ENCODE measurements at regions not wholly inside any gene's neighbourhood (a gene's known extent, or its start where the extent isn't known, plus 50 kb on each side); places are given as distances from the start of the nearest gene placed in this dataset.
"Not testable (repeated sequence)": the region's sequence is repeated elsewhere in the genome, so short reads cannot be mapped to it uniquely, and the experiment has no call there.

DNA sequence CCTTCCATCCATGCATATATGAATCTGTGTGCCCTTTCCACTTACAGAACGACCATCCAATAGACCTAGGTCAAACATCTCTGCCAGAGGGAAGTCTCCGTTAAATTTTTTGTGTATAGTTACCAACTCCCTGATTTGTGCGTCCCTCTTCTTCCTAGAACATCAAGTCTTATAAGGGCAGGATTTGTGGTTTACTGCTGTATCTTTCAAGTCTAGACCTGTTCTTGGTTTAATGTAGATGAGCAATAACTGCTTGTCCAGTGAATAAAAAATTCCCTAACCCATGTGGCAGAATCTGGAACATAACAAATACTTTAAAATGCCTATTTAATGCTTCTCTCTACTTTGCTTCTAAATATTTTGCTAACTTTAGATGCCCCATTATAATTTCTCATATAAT is 988.8 kb downstream of the RAPGEF2 start:
- intact Hi-C loops (cut with DNase I): no loop called here
- no peak for DNase-seq (ENCODE audit: low spot score)

DNA sequence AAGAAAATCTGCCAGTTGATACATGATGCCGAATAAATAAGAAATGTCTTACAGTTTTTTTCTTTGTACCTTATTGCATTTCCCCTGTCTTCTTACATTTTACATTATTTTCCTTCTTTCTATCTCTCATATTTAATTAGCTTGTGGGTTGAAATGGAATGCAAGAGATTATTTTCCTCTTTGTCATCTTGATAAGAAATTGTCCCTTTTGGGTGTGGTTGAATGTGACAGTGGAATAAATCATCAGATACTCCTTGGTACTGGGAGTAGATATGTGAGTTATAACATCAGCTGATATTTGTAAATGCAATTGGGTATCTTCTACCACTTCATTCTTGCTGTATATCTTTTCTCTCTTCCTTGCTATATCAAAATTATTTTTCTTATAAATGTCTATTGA is 997.4 kb downstream of the RAPGEF2 start:
- DNase-seq (ENCODE audit: low spot score): no peak
- intact Hi-C loops (cut with DNase I): no loop called here

DNA sequence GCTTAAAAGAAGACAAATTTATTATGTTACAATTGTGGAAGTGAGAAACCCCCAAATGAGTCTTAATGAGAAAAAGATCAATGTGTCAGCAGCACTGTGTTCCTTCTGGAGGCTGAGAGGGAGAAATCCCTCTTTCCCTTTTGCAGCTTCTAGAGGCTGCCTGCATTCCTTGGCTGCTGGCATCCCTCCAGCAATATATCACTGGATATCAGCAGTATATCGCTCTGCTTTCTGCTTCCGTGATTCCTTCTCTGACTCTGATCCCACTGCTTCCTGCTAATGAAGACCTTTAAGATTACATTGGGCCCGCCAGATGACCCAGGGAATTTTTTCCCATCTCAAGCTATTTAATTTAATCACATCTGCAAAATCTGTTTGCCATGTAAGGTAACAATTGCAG is 1008.0 kb downstream of the RAPGEF2 start:
- intact Hi-C loops (cut with DNase I): no loop called here
- no peak for DNase-seq (ENCODE audit: low spot score)

DNA sequence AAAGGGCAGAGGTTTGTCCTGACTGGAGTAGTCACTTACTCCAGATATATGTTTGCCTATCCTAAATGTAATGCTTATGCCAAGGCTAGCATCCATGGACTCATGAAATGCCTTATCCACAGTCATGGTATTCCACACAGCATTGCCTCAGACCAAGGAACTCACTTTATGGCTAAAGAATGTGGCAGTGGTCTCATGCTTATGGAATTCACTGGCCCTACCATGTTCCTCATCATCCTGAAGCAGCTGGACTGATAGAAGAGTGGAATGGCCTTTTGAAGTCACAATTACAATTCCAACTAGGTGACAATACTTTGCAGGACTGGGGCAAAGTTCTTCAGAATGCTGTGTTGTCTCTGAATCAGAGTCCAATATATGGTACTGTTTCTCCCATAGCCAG is 1014.8 kb downstream of the RAPGEF2 start:
- intact Hi-C loops (cut with DNase I): no loop called here

DNA sequence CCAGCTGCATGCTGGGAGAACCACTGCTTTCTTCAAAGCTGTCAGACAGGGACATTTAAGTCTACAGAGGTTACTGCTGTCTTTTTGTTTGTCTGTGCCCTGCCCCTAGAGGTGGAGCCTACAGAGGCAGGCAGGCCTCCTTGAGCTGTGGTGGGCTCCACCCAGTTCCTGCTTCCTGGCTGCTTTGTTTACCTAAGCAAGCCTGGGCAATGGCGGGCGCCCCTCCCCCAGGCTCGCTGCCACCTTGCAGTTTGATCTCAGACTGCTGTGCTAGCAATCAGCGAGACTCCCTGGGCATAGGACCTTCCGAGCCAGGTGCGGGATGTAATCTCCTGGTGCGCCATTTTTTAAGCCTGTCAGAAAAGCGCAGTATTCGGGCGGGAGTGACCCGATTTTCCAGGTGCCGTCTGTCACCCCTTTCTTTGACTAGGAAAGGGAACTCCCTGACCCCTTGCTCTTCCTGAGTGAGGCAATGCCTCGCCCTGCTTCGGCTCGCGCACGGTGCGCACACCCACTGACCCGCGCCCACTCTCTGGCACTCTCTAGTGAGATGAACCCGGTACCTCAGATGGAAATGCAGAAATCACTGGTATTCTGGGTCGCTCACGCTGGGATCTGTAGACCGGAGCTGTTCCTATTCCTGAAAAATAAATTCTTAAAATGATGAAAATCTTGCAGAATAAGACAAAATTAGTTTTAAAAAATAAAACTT is 1022.9 kb downstream of the RAPGEF2 start:
- intact Hi-C loops (cut with DNase I); DNase-seq (ENCODE audit: low spot score): not testable (repeated sequence)

More for the DNA sequence above, 1014.8 kb downstream of the RAPGEF2 start:
- DNase-seq (ENCODE audit: low spot score): no peak

DNA sequence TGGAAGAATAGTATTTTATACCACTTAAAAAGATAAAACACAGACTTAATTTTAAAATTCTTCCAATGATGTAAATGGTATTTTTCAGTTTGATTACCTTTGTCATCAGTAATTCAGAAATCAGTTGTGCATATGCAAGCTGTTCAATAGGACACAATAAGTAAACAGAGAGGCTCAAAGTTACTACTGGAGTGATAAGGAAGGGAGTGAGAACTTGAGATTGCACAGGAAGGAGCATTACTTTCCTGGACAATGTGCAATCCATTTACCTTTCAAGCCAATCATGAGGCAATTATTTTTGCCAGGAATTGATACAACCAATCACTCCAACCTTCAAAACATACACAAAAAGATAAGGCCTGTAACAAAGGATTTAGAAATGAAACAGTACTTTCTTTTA is 1024.3 kb downstream of the RAPGEF2 start:
- intact Hi-C loops (cut with DNase I): no loop called here
- DNase-seq (ENCODE audit: low spot score): no peak

DNA sequence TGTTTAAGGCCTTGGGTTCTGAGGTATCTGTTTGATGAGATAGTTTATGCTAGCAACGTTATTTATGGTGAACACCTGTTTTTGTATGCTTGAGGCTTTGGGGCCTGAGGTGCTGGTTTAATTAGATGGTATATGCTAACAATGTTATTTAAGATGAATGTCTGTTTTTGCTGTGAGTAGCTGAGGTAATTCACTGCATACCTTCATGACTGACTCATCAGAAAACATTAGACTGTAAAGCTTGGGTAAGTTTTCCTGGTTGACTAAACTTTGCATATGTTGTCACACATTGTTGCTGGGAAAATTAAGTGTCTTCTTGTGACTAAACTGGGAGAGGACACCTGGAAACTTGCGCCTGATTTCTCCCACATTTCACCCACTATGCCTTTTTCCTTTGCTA is 1026.6 kb downstream of the RAPGEF2 start:
- no peak for DNase-seq (ENCODE audit: low spot score)
- intact Hi-C loops (cut with DNase I): no loop called here

DNA sequence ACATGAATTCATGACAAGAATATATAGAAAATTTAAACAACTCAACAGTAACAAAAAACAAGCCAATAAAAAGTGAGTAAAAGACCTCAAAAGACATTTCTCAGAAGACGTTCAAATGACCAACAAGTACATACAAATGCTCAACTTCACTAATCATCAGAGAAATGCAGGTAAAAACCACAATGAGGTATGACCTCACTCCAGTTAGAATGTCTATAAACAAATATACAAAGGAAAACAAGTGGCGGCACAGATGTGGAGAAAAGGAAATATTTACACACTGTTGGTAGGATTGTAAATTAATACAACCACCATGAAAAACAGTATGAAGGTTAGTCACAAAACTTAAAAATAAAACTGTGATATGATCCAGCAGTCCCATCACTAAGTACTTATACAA is 1033.1 kb downstream of the RAPGEF2 start:
- DNase-seq (ENCODE audit: low spot score): no peak
- intact Hi-C loops (cut with DNase I): no loop called here

DNA sequence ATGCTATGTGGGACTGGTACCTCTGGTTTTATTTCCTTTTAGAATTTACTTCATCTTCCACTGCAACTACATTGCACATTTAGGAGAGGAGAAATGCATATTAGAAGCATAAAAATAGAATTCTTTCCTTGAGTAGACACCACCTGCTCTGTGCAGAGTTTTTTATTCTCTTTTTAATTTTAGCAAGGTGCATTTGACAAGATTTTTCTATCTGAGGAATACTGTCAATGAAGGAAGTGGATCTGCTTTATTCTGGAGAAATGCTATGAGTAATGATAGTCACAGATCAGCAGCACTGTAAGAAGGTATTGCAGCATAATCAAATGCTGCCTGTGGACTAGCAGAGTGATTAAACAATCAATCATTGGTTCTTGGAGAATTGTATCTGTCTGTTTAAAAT is 1038.3 kb downstream of the RAPGEF2 start:
- DNase-seq (ENCODE audit: low spot score): no peak
- intact Hi-C loops (cut with DNase I): no loop called here

DNA sequence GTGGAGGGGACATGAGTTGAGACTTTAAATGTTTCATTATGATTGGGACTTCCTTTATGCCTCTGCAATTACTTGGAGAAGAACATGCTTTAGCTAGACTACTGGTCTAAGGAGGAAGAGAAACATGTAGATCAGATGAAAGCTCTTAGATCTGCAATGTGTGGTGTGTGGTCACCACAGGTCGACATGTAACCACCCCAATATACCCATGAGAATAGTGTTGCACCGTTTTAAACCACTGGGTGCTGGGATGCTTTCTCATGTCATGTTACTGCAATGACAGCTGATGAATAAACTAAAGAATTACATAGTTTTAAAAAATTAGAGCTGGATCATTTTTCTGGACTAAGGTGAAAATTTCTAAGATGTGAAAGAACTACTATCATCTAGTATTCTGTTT is 1039.7 kb downstream of the RAPGEF2 start:
- intact Hi-C loops (cut with DNase I): no loop called here
- DNase-seq (ENCODE audit: low spot score): no peak

DNA sequence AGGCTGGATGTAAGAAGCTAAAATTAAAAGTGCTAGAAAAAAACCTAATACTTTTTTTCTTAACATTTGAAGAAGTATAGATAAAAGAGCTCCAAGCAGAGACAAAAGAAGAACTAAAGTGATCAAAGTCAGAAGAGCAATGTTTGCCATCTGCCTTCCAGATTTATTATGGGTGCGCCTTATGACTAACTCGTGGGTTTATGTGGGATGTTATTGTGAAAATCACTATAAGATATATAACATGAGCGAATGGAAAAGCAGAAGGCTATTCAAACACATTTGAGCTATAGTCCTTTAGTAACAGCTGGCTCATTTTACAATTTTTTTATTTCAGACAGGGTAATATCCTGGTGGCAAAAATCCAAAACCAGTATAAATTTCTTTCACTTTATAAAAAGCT is 1040.7 kb downstream of the RAPGEF2 start:
- DNase-seq (ENCODE audit: low spot score): no peak
- intact Hi-C loops (cut with DNase I): no loop called here

DNA sequence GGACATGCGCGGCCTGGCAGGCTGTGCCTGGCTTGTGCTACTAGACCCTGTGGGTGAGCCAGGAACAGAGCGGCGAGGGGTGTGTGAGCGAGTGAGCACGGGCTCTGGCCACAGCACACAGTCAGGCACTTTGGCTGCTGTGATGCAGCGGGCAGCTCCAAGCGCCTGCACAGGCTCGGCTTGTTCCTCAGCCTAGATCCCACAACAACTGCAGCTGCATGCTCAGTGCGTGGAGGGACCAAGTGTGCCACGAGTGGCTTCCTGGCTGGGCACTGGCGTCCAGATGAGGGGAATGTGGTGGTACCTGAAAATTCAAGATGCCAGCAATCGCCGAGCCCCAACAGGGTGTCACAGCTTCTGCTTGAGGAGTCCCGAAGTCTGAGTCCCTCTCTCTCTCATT is 1056.6 kb downstream of the RAPGEF2 start:
- DNase-seq (ENCODE audit: low spot score): peak; percentile 76
- intact Hi-C loops (cut with DNase I): no loop called here

DNA sequence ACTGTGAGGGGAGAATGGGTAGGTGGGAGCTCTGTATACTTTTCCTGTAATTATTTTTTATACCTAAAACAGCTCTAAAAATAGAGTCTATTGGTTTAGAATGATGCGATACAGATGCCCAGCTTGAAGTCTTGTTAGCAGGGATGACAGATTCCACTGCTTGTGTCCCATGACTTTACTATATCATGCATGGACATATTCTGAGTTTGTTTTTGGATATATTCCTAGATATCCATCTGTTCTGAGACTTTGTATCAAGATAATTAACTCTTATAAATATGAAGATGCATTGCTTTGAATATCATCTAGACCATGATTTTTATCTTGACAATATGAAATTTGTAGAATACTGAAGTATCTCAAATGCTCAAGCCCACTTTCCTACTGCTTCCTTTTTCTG is 1058.1 kb downstream of the RAPGEF2 start:
- DNase-seq (ENCODE audit: low spot score): no peak
- intact Hi-C loops (cut with DNase I): no loop called here

DNA sequence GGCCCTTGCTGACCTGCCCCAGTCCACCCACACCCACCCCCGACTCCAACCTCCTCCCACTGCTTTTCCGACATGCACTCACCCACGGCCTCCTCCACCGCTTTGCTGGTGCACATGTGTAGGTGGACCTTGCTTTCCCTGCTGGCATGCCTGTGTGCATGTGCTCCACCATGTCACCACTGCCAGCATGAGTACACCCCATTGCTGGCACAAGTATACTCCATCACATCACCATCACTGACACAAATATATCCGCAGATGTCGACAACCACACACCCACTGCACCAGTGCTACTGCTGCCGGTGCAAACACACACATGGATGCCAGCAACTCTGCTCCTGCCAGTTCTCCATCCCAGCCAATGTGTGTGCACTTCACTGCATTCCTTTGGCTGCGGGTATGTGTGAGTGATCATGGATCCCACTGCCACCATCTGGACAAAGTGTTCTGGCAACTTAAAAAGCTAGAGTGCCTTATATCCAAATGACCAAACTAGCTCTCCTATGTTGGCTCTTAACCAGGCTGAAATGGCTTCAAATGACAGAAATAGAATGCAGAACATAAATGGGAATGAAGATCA is 1072.3 kb downstream of the RAPGEF2 start:
- intact Hi-C loops (cut with DNase I): no loop called here
- peak; percentile 30 for DNase-seq (ENCODE audit: low spot score)

DNA sequence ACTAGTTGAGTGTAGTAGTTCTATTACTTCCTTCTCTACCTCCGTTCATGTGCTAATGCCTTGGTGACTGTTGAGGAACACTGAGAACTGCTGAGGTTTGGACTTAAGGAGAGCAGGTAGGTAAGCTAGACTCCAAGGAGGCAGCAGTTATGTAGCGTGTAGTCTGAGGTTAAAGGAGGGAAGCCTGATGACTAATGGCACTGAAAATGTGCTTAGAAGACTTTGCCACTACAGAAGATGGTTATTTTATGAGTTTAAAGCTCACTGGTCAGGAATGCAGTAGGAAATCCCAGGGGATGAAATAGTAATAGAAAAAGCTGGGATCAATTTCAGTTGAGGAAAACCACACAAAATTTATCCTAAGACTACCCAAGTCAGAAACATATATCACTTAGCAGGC is 1077.3 kb downstream of the RAPGEF2 start:
- no peak for DNase-seq (ENCODE audit: low spot score)
- intact Hi-C loops (cut with DNase I): no loop called here

DNA sequence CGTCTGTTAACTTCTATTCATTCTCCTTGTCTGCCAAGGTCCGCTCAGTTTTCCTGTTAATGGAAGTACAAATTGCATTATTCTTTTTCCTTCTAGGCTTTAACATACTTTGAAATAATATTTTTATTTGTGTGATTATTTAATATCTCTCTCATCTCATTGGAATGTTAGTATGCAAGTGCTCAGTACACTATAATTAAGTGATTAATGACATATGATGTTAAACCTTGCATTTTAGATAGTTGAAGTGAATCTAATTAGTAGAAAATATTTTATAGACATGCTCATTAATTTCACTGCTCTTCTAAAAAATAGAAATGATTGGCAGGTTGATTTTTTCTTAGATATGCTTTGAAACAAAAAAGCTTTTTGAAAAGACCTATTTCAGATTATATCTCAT is 1079.8 kb downstream of the RAPGEF2 start:
- no peak for DNase-seq (ENCODE audit: low spot score)
- intact Hi-C loops (cut with DNase I): no loop called here

DNA sequence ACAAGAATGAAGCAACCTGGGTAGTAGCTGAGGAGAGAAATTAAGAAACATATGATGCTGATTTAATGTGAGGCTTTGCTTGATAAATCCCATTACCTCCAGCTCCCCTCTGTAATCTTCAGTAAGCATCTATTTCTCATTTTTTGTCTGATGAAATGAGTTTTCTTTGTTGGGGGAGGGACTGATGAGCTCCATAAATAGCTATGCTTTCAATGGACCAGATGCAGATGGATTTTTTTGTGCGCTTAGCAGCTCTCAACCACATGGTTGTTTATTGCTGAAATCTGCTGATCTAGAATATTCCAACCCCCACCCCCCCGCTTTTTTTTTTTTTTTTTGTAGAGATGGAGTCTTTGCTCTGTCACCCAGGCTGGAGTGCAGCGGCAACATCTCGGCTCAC is 1082.0 kb downstream of the RAPGEF2 start:
- no peak for DNase-seq (ENCODE audit: low spot score)
- intact Hi-C loops (cut with DNase I): no loop called here

DNA sequence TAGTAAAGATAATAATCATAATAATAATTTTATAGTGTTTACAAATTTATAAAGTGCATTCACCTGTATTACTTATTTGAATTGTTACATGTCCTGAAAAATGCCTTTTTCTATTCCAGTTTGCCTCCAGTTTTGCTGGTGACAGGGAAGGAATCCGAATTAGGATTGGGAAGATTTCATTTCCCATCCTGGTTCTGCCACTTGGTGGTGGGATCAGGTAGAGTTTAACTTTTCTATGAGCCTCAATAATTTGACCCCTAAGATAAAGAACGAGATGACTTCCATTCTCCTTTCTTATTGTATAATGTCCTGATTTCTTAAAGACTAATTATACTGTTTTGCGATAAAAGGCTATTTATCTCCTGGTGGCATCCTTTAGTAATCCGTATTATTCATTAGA is 1090.9 kb downstream of the RAPGEF2 start:
- intact Hi-C loops (cut with DNase I): no loop called here
- no peak for DNase-seq (ENCODE audit: low spot score)

DNA sequence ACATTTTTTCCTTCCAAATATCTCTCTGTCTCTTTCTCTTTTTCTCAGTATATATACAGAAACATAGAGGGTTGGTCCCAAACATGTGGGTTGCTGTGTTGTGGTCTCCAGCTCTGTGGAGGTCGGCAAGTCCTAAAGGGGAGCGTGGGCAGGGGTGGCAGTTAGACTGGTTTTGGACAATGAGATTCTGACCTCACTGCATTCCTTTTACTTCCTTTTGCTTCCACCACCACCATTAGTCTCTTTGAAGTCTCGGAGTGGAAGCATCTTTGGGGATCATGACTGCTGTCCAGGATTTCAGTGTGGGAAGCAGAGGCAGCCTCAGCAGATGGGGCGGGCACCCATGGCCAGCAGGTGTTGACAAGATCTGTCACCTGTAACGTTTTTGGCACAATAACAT is 1091.8 kb downstream of the RAPGEF2 start:
- DNase-seq (ENCODE audit: low spot score): no peak
- intact Hi-C loops (cut with DNase I): no loop called here

DNA sequence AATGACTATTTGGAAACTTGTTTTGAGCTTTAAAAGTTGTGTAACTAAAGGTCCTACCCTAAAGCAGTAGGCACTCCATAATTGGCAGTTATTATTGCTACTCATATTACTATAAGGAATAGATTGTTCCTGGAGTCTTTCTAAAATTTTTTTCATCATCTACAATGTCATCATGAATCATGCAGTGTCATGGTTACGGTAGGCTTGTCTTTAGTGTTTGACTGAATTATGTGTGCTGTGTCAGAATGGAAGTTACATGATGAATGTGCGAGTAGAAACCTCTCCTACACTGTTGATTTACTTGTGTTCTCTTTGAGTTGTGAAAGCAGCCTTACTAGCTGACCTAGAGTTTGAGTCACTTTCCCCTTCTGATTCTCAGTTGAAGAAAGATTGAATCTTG is 1099.9 kb downstream of the RAPGEF2 start:
- intact Hi-C loops (cut with DNase I): no loop called here
- DNase-seq (ENCODE audit: low spot score): no peak

DNA sequence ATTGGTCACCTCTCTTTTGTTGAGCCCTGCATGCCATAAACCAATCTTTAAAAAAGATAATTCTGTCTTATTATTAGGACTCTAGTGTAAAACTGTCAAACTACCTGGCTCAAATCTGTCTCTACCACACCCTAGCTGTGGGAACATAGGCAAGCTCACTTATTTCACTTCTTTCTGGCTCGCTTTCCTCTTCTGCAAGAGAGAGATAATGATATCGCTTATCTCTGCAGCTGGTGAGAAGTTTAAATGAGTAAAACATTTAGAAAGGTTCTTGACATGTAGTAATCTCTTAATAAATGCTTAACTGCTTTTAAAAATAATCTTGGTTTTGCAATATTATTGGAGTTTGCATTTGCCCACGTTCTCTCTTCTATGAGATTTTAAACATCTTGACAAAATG is 1109.2 kb downstream of the RAPGEF2 start:
- DNase-seq (ENCODE audit: low spot score): no peak
- intact Hi-C loops (cut with DNase I): no loop called here

DNA sequence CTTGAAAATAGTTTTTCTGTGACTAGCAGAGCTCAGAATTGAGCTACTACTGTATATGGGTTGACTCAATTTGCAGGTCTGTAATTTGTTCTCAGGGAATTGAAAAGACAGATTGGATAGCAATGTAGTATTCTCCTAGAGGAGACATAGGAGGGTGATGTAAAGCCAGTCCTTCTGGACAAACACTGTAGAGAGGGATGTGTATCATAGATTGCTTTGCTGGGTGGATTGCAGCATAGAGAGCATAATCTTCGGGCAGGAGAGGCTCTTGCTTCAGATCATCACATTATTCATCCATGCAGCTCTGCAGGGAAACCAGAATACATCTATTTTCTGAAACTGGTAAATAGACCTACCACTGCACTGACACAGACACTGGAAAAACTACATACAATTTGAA is 1110.5 kb downstream of the RAPGEF2 start:
- intact Hi-C loops (cut with DNase I): no loop called here
- DNase-seq (ENCODE audit: low spot score): no peak

Data from posterior vena cava (tissue), 2 donors.